SK-N-SH (cell line): ENCODE measurements at regions not wholly inside any gene's neighbourhood (a gene's known extent, or its start where the extent isn't known, plus 50 kb on each side); places are given as distances from the start of the nearest gene placed in this dataset.
A peak's percentile ranks its signal among the peaks of the same experiment; 100 is the strongest.

Experiments used
- ELF1 ChIP-seq: IDR thresholded peaks from 2 replicates; pipeline ENCODE4 v1.4.0; 2012
- EP300 ChIP-seq, 2 experiments: IDR thresholded peaks; 2 replicates each; pipeline versions ENCODE4 v1.4.0 to v1.6.1; 2012; ENCODE audit warnings: borderline replicate concordance in 1 of 2, low read depth in 1 of 2, low read length in 1 of 2
- FOSL2 ChIP-seq: IDR thresholded peaks from 2 replicates; pipeline ENCODE4 v1.4.0; 2012; ENCODE audit warnings: low read depth, mild to moderate bottlenecking, moderate library complexity, borderline replicate concordance
- FOXJ3 ChIP-seq: sonication (generic); formaldehyde crosslinking; IDR thresholded peaks from 2 replicates; pipeline ENCODE4 v1.5.1; 2020; ENCODE audit warnings: mild to moderate bottlenecking, missing genetic modification reagents
- FOXM1 ChIP-seq: IDR thresholded peaks from 2 replicates; pipeline ENCODE4 v1.4.0; 2012; ENCODE audit warnings: low read depth, mild to moderate bottlenecking
- GABPA ChIP-seq: IDR thresholded peaks from 2 replicates; pipeline ENCODE4 v1.4.0; 2012; ENCODE audit warnings: low read depth, mild to moderate bottlenecking
- IRF3 ChIP-seq: fragments of 150-350 bp; IDR thresholded peaks from 2 replicates; pipeline ENCODE4 v1.6.1; 2016; ENCODE audit warnings: mild to moderate bottlenecking, low read depth, low read length
- MAX ChIP-seq: IDR thresholded peaks from 2 replicates; pipeline ENCODE4 v1.4.0; 2012; ENCODE audit warnings: low read depth
- MXI1 ChIP-seq: IDR thresholded peaks from 2 replicates; pipeline ENCODE4 v1.6.1; 2012; ENCODE audit warnings: mild to moderate bottlenecking, low read depth, low read length, improper control_type of control experiment
- NFIC ChIP-seq: IDR thresholded peaks from 2 replicates; pipeline ENCODE4 v1.4.0; 2012; ENCODE audit warnings: borderline replicate concordance
- NRF1 ChIP-seq: IDR thresholded peaks from 2 replicates; pipeline ENCODE4 v1.6.1; 2012; ENCODE audit warnings: low read depth, mild to moderate bottlenecking, low read length
- POLR2AphosphoS5 ChIP-seq: IDR thresholded peaks from 2 replicates; pipeline ENCODE4 v1.6.1; 2012; ENCODE audit warnings: low read depth, low read length
- RCOR1 ChIP-seq: fragments of 150-350 bp; IDR thresholded peaks from 2 replicates; pipeline ENCODE4 v1.6.1; 2017; ENCODE audit warnings: antibody characterized with exemption, low read length
- REST ChIP-seq: IDR thresholded peaks from 2 replicates; pipeline ENCODE4 v1.6.1; 2012; ENCODE audit warnings: mild to moderate bottlenecking, low read depth, low read length, moderate library complexity
- RFX5 ChIP-seq: IDR thresholded peaks from 2 replicates; pipeline ENCODE4 v1.6.1; 2012; ENCODE audit warnings: mild to moderate bottlenecking, improper control_type of control experiment, low read length
- RXRA ChIP-seq: IDR thresholded peaks from 2 replicates; pipeline ENCODE4 v1.4.0; 2012; ENCODE audit warnings: low read depth, mild to moderate bottlenecking, borderline replicate concordance
- SIN3A ChIP-seq: IDR thresholded peaks from 2 replicates; pipeline ENCODE4 v1.6.1; 2012; ENCODE audit warnings: low read depth, mild to moderate bottlenecking, low read length, moderate library complexity, borderline replicate concordance
- SMC3 ChIP-seq: IDR thresholded peaks from 2 replicates; pipeline ENCODE4 v1.6.1; 2012; ENCODE audit warnings: low read depth, low read length, improper control_type of control experiment
- TCF12 ChIP-seq: IDR thresholded peaks from 2 replicates; pipeline ENCODE4 v1.4.0; 2012
- TEAD4 ChIP-seq: IDR thresholded peaks from 2 replicates; pipeline ENCODE4 v1.4.0; 2012; ENCODE audit warnings: mild to moderate bottlenecking, borderline replicate concordance; ENCODE audit not compliant: insufficient read depth
- USF2 ChIP-seq: fragments of 150-350 bp; IDR thresholded peaks from 2 replicates; pipeline ENCODE4 v1.6.1; 2017; ENCODE audit warnings: antibody characterized with exemption, low read length, low read depth, borderline replicate concordance
- YY1 ChIP-seq: IDR thresholded peaks from 2 replicates; pipeline ENCODE4 v1.4.0; 2012; ENCODE audit warnings: low read depth, mild to moderate bottlenecking
- ZBTB33 ChIP-seq: IDR thresholded peaks from 2 replicates; pipeline ENCODE4 v1.4.0; 2012; ENCODE audit warnings: low read depth, borderline replicate concordance

- TF ChIP-seq IRF3 (no peak), FOXJ3 (CRISPR knock-in tag) (no peak), GABPA (no peak), ELF1 (no peak), TCF12 (peak; percentile 56; the same call in 1 of the 2 replicates), SMC3 (no peak), EP300 (IDR thresholded peaks at IDR 0.05; ENCODE audit: borderline replicate concordance in 1 of 2, low read depth in 1 of 2, low read length in 1 of 2) (peak in 1 of 2 experiments; percentile 51; a peak in 1 of 4 replicates), SIN3A (no peak), RFX5 (no peak), MXI1 (no peak), FOSL2 (peak; percentile 50), USF2 (no peak), RXRA (no peak), NFIC (peak; percentile 26; the same call in 1 of the 2 replicates), NRF1 (no peak), RCOR1 (no peak), MAX (no peak), TEAD4 (no peak), ZBTB33 (no peak), POLR2AphosphoS5 (no peak), REST (no peak), FOXM1 (no peak), YY1 (no peak)
Observed at GRCh38 chr6:56695702-56696101, 53.0 kb upstream of the DST start (continued).
